Kidney (tissue), 13 donors: ENCODE measurements at regions not wholly inside any gene's neighbourhood (a gene's known extent, or its start where the extent isn't known, plus 50 kb on each side); places are given as distances from the start of the nearest gene placed in this dataset.

Experiments
- DNase-seq, 5 donors: peaks; one replicate each; pipeline ENCODE4 v3.0.0-alpha.2; 2013 to 2020
- FAIRE-seq: peaks from 2 replicates; lab custom pipeline; 2012; peaks lifted over from hg19 to GRCh38; lab: Jason Lieb, UNC
- H3K27ac ChIP-seq, 2 donors: one replicate each; pipeline ENCODE4 v1.7.0; 2013; ENCODE audit warnings: low read depth in 2 of 2, low read length in 2 of 2, inconsistent platforms in 1 of 2
- H3K27me3 ChIP-seq: one replicate; pipeline ENCODE4 v1.7.1; 2013; ENCODE audit warnings: low read length, inconsistent platforms; ENCODE audit not compliant: control insufficient read depth, insufficient read depth
- H3K36me3 ChIP-seq, 3 donors: one replicate each; pipeline versions ENCODE4 v1.7.0 to v1.7.1; 2013; ENCODE audit warnings: low read length in 3 of 3, control low read depth in 1 of 3, inconsistent platforms in 1 of 3; ENCODE audit not compliant: insufficient read depth in 3 of 3, control insufficient read depth in 2 of 3
- H3K4me1 ChIP-seq, 3 donors: one replicate each; pipeline versions ENCODE4 v1.7.0 to v1.7.1; 2013; ENCODE audit warnings: low read length in 3 of 3, inconsistent platforms in 1 of 3, low read depth in 1 of 3; ENCODE audit not compliant: control insufficient read depth in 2 of 3, insufficient read depth in 2 of 3
- H3K4me3 ChIP-seq, 3 donors: one replicate each; pipeline versions ENCODE4 v1.7.0 to v1.8.1; 2013; ENCODE audit warnings: low read length in 3 of 3, control low read depth in 1 of 3, inconsistent platforms in 1 of 3
- H3K9ac ChIP-seq, 3 donors: one replicate each; pipeline versions ENCODE4 v1.7.0 to v1.7.1; 2013; ENCODE audit warnings: low read length in 3 of 3, control low read depth in 1 of 3, inconsistent platforms in 1 of 3
- H3K9me3 ChIP-seq, 3 donors: one replicate each; pipeline versions ENCODE4 v1.7.0 to v1.7.1; 2013; ENCODE audit warnings: low read length in 3 of 3, control low read depth in 1 of 3, inconsistent platforms in 1 of 3; ENCODE audit not compliant: control insufficient read depth in 2 of 3, insufficient read depth in 1 of 3
- intact Hi-C: fragments of 100-400 bp; cut with DNase I; formaldehyde crosslinking; loops from one replicate; pipeline ENCODE4 v1.11.1; 2022
- TF ChIP-seq, protein P1 (sequence below): IDR thresholded peaks from 3 replicates; pipeline ENCODE4 v1.5.1; 2012; ENCODE audit warnings: mild to moderate bottlenecking, moderate library complexity, borderline replicate concordance; ENCODE audit not compliant: insufficient read depth; ENCODE audit errors: extremely low read depth
- donor health status: control.
- donor health status: control.
- donor health status: control.
- donor health status: control.
- donor health status: control.
- donor health status: DM: yes; HTN: yes; CAD: no.
- donor health status: Normal renal cell carcinoma (clear cell type).

DNA sequence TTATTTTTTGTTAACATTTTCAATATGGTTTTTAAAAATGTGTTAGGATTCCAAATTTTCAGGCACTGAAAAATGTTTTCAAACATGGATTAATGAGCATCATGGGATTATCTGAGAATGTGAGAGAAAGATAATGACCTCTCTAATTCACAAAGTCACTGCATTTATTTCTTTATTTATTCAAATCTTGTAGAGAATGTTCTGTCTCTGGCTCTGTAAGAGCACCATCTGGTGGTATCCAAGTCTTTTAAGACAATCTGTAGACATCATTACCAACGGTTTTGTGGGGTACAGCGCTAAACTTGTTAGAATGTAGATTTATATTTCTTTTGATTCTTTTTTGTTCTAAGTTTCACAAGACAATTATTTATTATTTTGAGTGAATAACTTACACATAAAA lies 956.0 kb upstream of the NOVA1 start:
- DNase-seq (peak in 2 of 5 donors; percentile 15 to 48), FAIRE-seq (peak; percentile 29)
- H3K4me1 ChIP-seq: no peaks in the 10 kb centered on the region
- H3K27me3 ChIP-seq: no peaks in the 10 kb centered on the region
- TF ChIP-seq, protein P1, sequence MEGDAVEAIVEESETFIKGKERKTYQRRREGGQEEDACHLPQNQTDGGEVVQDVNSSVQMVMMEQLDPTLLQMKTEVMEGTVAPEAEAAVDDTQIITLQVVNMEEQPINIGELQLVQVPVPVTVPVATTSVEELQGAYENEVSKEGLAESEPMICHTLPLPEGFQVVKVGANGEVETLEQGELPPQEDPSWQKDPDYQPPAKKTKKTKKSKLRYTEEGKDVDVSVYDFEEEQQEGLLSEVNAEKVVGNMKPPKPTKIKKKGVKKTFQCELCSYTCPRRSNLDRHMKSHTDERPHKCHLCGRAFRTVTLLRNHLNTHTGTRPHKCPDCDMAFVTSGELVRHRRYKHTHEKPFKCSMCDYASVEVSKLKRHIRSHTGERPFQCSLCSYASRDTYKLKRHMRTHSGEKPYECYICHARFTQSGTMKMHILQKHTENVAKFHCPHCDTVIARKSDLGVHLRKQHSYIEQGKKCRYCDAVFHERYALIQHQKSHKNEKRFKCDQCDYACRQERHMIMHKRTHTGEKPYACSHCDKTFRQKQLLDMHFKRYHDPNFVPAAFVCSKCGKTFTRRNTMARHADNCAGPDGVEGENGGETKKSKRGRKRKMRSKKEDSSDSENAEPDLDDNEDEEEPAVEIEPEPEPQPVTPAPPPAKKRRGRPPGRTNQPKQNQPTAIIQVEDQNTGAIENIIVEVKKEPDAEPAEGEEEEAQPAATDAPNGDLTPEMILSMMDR: peak; percentile 22
- no peak overlapping the region for H3K9ac ChIP-seq
- no peaks in the 10 kb centered on the region for H3K36me3 ChIP-seq
- intact Hi-C loops: no loop called here
- H3K4me3 ChIP-seq: no peak overlapping the region
- H3K9me3 ChIP-seq: no peaks in the 10 kb centered on the region
- no peak overlapping the region for H3K27ac ChIP-seq

DNA sequence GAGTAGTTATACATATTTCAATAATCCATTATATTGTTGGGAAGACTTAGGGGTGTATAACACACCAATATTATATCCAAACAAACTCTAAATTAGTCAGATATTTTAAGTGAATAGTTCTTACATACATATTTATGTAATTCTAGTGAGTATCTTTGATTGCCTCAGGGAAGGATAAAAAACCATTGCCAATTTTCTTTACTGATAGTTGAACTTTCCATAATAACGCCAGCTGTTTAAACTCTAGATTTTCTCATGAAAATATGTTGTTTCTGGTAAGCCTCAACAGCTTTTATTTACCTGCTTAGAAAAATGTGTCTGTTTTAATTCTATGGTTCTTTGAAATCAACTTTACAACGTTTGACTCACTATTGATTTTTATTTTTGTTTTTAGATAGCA lies 959.6 kb upstream of the NOVA1 start:
- H3K9ac ChIP-seq: no peak overlapping the region
- no peaks in the 10 kb centered on the region for H3K36me3 ChIP-seq
- H3K9me3 ChIP-seq: no peaks in the 10 kb centered on the region
- no peak overlapping the region for H3K4me3 ChIP-seq
- no peak overlapping the region for H3K27ac ChIP-seq
- TF ChIP-seq, protein P1: no peak
- H3K27me3 ChIP-seq: no peaks in the 10 kb centered on the region
- H3K4me1 ChIP-seq: no peaks in the 10 kb centered on the region
- DNase-seq (no peak), FAIRE-seq (no peak)
- intact Hi-C loops: no loop called here

DNA sequence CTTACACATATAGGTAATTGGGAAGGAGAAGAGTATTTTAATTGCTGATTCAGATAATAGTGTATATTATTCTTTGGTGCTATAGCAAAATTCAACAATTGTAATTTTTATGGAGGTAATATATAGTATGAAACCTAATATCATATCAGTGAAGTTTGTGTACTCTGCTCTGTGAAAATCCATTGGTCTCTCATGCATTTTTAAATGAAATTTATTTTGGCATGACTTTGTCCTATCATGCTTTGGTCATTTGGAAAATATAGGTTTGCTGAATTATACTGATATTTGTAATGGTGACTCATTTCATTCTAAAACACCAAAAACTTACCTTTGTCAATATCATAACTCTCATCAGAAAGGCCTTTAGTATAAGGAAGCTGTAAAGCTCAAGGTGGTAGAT lies 962.0 kb upstream of the NOVA1 start:
- Histone ChIP-seq H3K9me3 (no peaks in the 10 kb centered on the region), H3K36me3 (no peaks in the 10 kb centered on the region), H3K4me1 (no peaks in the 10 kb centered on the region), H3K27me3 (no peaks in the 10 kb centered on the region), H3K9ac (no peak overlapping the region), H3K27ac (no peak overlapping the region), H3K4me3 (no peak overlapping the region)
- intact Hi-C loops: no loop called here
- TF ChIP-seq, protein P1: no peak
- DNase-seq (no peak), FAIRE-seq (no peak)

DNA sequence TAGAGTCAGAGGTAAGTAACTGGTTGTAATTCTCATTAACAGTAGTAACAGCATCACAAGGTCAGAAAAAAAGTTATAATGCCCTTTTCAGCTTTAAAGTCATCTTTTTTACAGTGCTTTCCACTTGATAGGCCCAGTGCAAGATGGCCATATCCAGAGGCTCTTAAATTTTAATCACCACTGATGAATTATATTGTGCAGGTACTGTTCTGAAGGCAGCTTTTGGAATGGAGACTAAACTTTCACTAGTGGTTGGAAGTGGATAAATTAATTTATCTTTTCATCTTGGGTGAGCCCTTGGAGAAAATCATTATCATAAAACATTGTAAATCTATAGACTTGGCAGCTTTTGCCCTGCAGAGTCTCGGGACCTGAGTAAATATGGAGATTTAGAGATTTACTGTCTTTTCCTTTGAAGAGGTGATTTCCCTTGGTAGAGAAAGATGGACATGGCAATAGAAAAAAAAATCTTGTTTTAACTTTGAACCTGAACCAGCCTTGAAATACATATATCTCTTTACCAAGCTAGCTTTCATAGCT lies 969.1 kb upstream of the NOVA1 start:
- intact Hi-C loops: no loop called here

More for the DNA sequence above, 969.1 kb upstream of the NOVA1 start:
- Histone ChIP-seq H3K27me3 (no peaks in the 10 kb centered on the region), H3K9me3 (no peaks in the 10 kb centered on the region), H3K27ac (no peak overlapping the region), H3K9ac (no peak overlapping the region), H3K4me3 (no peak overlapping the region), H3K36me3 (no peaks in the 10 kb centered on the region), H3K4me1 (no peaks in the 10 kb centered on the region)
- TF ChIP-seq, protein P1: no peak
- FAIRE-seq: no peak
- DNase-seq: no peak
